ENCODE measurements at regions not wholly inside any gene's neighbourhood (a gene's known extent, or its start where the extent isn't known, plus 50 kb on each side); places are given as distances from the start of the nearest gene placed in this dataset.

DNA sequence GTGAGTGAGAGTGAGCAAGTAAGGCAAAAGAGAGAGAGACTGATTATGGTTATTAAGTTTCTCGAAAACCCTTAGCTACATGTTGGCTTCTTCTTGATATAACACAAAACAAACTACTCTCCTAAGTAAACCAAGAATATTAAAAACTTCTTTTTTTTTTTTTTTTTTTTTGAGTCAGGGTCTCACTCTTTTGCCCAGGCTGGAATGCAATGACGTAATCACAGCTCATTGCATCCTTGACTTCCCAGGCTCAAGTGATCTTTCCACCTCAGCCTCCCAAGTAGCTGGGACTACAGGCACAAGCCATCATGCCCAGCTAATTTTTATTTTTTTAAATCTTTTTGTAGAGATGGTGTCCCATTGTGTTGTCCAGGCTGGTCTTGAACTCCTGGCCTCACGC lies 102.2 kb upstream of the IL6 start:
- H2AFZ ChIP-seq (ENCODE audit: insufficient read depth, low read depth, low read length, poor library complexity, severe bottlenecking), result no peak overlapping the region
- no peaks in the 10 kb centered on the region for H3K79me2 ChIP-seq (ENCODE audit: control insufficient read depth, insufficient read depth, low read length)
- POLR2A ChIA-PET, result no interaction called here
- peaks cover 0 to 1% of the 10 kb centered on the region in 2 experiments for H3K36me3 ChIP-seq (replicated peaks in 1 of 2; ENCODE audit: control extremely low read depth in 1 of 2, control insufficient read depth in 1 of 2, extremely low read depth in 1 of 2, insufficient read depth in 2 of 2, low read length in 1 of 2)
- ATAC-seq (ENCODE audit: low read depth) (no peak), DNase-seq (no peak)
- no peaks in the 10 kb centered on the region for H3K27me3 ChIP-seq (replicated peaks in 1 of 4; ENCODE audit: control extremely low read depth in 1 of 4, control insufficient read depth in 3 of 4, insufficient read depth in 4 of 4, low read length in 3 of 4)
- H3K4me3 Mint-ChIP-seq, result no peak overlapping the region
- H3K9ac ChIP-seq (ENCODE audit: low read length), result no peak overlapping the region
- no peaks in the 10 kb centered on the region for H3K4me1 Mint-ChIP-seq
- H3K4me2 ChIP-seq (replicated peaks; ENCODE audit: low read depth, low read length, poor library complexity, severe bottlenecking), result no peak overlapping the region
- TF ChIP-seq EZH2 (IDR thresholded peaks at IDR 0.05; ENCODE audit: borderline replicate concordance, insufficient read depth, low read depth, low read length, poor library complexity, severe bottlenecking), result no peak
- TF ChIP-seq, protein P1, sequence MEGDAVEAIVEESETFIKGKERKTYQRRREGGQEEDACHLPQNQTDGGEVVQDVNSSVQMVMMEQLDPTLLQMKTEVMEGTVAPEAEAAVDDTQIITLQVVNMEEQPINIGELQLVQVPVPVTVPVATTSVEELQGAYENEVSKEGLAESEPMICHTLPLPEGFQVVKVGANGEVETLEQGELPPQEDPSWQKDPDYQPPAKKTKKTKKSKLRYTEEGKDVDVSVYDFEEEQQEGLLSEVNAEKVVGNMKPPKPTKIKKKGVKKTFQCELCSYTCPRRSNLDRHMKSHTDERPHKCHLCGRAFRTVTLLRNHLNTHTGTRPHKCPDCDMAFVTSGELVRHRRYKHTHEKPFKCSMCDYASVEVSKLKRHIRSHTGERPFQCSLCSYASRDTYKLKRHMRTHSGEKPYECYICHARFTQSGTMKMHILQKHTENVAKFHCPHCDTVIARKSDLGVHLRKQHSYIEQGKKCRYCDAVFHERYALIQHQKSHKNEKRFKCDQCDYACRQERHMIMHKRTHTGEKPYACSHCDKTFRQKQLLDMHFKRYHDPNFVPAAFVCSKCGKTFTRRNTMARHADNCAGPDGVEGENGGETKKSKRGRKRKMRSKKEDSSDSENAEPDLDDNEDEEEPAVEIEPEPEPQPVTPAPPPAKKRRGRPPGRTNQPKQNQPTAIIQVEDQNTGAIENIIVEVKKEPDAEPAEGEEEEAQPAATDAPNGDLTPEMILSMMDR (IDR thresholded peaks at IDR 0.05), result no peak
- WGBS (ENCODE audit: insufficient coverage), result 100% methylated on average over 1 of the region's 3 CpGs
- intact Hi-C loops (cut with micrococcal nuclease), result no loop called here
- no peak overlapping the region for H3K4me3 ChIP-seq (ENCODE audit: control extremely low read depth in 1 of 5, extremely low read depth in 1 of 5, insufficient read depth in 1 of 5, low read depth in 2 of 5, low read length in 4 of 5)
- no peaks in the 10 kb centered on the region for H4K20me1 ChIP-seq (ENCODE audit: control insufficient read depth, insufficient read depth, low read length, poor library complexity, severe bottlenecking)
- no peaks in the 10 kb centered on the region for H3K27me3 Mint-ChIP-seq
- peaks cover 1% of the 10 kb centered on the region for H3K9me3 Mint-ChIP-seq (ENCODE audit: insufficient read depth)
- no peaks in the 10 kb centered on the region for H3K9me3 ChIP-seq (ENCODE audit: control extremely low read depth in 1 of 3, control insufficient read depth in 2 of 3, insufficient read depth in 1 of 3, low read length in 2 of 3)
- CTCF ChIA-PET, result interaction anchor here (1.2 kb wide), 1 partner anchor 64 kb away, joined by 4 read pairs; no protein-coding TSS in a partner anchor
- no peaks in the 10 kb centered on the region for H3K4me1 ChIP-seq (ENCODE audit: control insufficient read depth in 2 of 2, insufficient read depth in 2 of 2, low read length in 2 of 2)
- no peak overlapping the region for H3K27ac ChIP-seq (ENCODE audit: low read length in 2 of 2)
- H3K27ac Mint-ChIP-seq, result no peak overlapping the region

DNA sequence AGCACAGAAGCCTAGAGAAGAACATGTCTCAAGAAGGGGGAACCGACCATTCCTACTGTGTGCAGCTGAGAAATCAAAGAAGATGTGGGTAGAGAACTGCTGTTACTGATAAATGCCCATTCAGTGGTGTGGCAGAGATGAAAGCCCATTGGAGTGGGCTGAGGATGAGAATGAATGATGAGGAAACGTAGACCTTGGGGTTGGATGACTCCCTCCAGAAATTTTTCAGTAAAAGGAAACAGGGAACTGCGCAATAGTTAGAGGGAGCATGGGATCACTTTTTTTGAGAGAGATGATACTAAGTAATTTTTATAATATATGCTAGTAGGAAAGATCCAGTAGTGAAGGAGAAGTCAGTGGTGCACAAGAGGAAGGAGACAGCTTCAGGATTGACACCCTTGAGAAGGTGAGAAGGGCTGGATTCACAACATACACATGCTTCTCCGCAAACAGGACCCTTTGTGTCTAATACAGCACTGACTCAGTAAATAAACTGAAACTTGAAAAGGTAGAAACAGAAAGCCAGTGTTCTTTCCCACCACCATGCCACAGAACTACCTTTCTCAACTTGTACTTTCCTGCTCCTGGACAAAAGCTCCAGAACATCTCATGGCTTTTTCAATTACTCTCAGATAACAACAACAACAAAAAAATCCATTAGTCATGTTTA lies 104.7 kb upstream of the IL6 start:
- no peaks in the 10 kb centered on the region for H3K27me3 Mint-ChIP-seq
- H3K4me2 ChIP-seq (replicated peaks; ENCODE audit: low read depth, low read length, poor library complexity, severe bottlenecking), result no peak overlapping the region
- no peak overlapping the region for H3K9ac ChIP-seq (ENCODE audit: low read length)
- peaks cover 0 to 4% of the 10 kb centered on the region in 2 donors for H3K4me1 ChIP-seq (ENCODE audit: control insufficient read depth in 2 of 2, insufficient read depth in 2 of 2, low read length in 2 of 2)
- intact Hi-C loops (cut with micrococcal nuclease), result no loop called here
- no peaks in the 10 kb centered on the region for H3K79me2 ChIP-seq (ENCODE audit: control insufficient read depth, insufficient read depth, low read length)
- peaks cover 1% of the 10 kb centered on the region for H3K9me3 Mint-ChIP-seq (ENCODE audit: insufficient read depth)
- CTCF ChIA-PET, result interaction anchor here (2.1 kb wide), 1 partner anchor 105 kb away, joined by 6 read pairs; the partner anchor contains the start of gene IL6
- WGBS (ENCODE audit: insufficient coverage), result 91% methylated on average over 2 of the region's 4 CpGs
- TF ChIP-seq, protein P1 (IDR thresholded peaks at IDR 0.05), result no peak
- no peak for TF ChIP-seq EZH2 (IDR thresholded peaks at IDR 0.05; ENCODE audit: borderline replicate concordance, insufficient read depth, low read depth, low read length, poor library complexity, severe bottlenecking)
- no peaks in the 10 kb centered on the region for H3K27me3 ChIP-seq (replicated peaks in 1 of 4; ENCODE audit: control extremely low read depth in 1 of 4, control insufficient read depth in 3 of 4, insufficient read depth in 4 of 4, low read length in 3 of 4)
- no peak overlapping the region for H3K27ac Mint-ChIP-seq
- H4K20me1 ChIP-seq (ENCODE audit: control insufficient read depth, insufficient read depth, low read length, poor library complexity, severe bottlenecking), result no peaks in the 10 kb centered on the region
- H3K4me1 Mint-ChIP-seq, result peaks cover 4% of the 10 kb centered on the region
- no peak overlapping the region for H3K4me3 ChIP-seq (ENCODE audit: control extremely low read depth in 1 of 5, extremely low read depth in 1 of 5, insufficient read depth in 1 of 5, low read depth in 2 of 5, low read length in 4 of 5)
- no peaks in the 10 kb centered on the region for H3K36me3 ChIP-seq (replicated peaks in 1 of 2; ENCODE audit: control extremely low read depth in 1 of 2, control insufficient read depth in 1 of 2, extremely low read depth in 1 of 2, insufficient read depth in 2 of 2, low read length in 1 of 2)
- H3K4me3 Mint-ChIP-seq, result no peak overlapping the region
- H3K9me3 ChIP-seq (ENCODE audit: control extremely low read depth in 1 of 3, control insufficient read depth in 2 of 3, insufficient read depth in 1 of 3, low read length in 2 of 3), result peaks cover 0 to 19% (median 0%) of the 10 kb centered on the region in 3 donors
- H2AFZ ChIP-seq (ENCODE audit: insufficient read depth, low read depth, low read length, poor library complexity, severe bottlenecking), result no peak overlapping the region
- ATAC-seq (ENCODE audit: low read depth) (no peak), DNase-seq (no peak)
- no peak overlapping the region for H3K27ac ChIP-seq (ENCODE audit: low read length in 2 of 2)
- POLR2A ChIA-PET, result no interaction called here

Data from B cell (primary cell).